HEK293 (cell line): ENCODE measurements at regions not wholly inside any gene's neighbourhood (a gene's known extent, or its start where the extent isn't known, plus 50 kb on each side); places are given as distances from the start of the nearest gene placed in this dataset.

Experiments
- CTCF ChIP-seq: fragments of 450-650 bp; formaldehyde crosslinking; IDR thresholded peaks from 2 replicates; pipeline ENCODE4 v1.5.1; 2016; ENCODE audit warnings: missing biosample characterization, missing genetic modification characterization
- KLF10 ChIP-seq: fragments of 450-650 bp; IDR thresholded peaks from 2 replicates; pipeline ENCODE4 v1.5.1; 2018; ENCODE audit warnings: missing biosample characterization, mild to moderate bottlenecking, missing genetic modification characterization
- ZNF501 ChIP-seq: fragments of 450-650 bp; formaldehyde crosslinking; IDR thresholded peaks from 2 replicates; pipeline ENCODE4 v1.5.1; 2016; ENCODE audit warnings: missing biosample characterization, missing genetic modification characterization

GRCh38 chr10:44822349-44822748 lies 88.8 kb upstream of the TMEM72 start:
- TF ChIP-seq KLF10 (tag by site-specific recombination): no peak
- no peak for TF ChIP-seq CTCF (tag by site-specific recombination)
- TF ChIP-seq ZNF501 (tag by site-specific recombination): no peak
